ENCODE measurements at regions not wholly inside any gene's neighbourhood (a gene's known extent, or its start where the extent isn't known, plus 50 kb on each side); places are given as distances from the start of the nearest gene placed in this dataset.

GRCh38 chr5:115469904-115470516 is 74.6 kb downstream of the FEM1C start:
- no peak for TF ChIP-seq CTCF (IDR thresholded peaks at IDR 0.05; ENCODE audit: insufficient read depth, low read length)
- DNase-seq (ENCODE audit: low read depth), result no peak
- no peak overlapping the region for H3K4me3 ChIP-seq (ENCODE audit: low read depth, low read length)

- no peak for TF ChIP-seq CTCF (IDR thresholded peaks at IDR 0.05; ENCODE audit: insufficient read depth, low read length)
- H3K4me3 ChIP-seq (ENCODE audit: low read depth, low read length), result no peak overlapping the region
- no peak for DNase-seq (ENCODE audit: low read depth)
Measured at GRCh38 chr5:115467628-115468027, 76.9 kb downstream of the FEM1C start.

- H3K4me3 ChIP-seq (ENCODE audit: low read depth, low read length), result no peak overlapping the region
- peak; percentile 30 for DNase-seq (ENCODE audit: low read depth)
- TF ChIP-seq CTCF (IDR thresholded peaks at IDR 0.05; ENCODE audit: insufficient read depth, low read length), result no peak
Measured at GRCh38 chr5:115465431-115465830, 79.1 kb downstream of the FEM1C start.

- no peak for TF ChIP-seq CTCF (IDR thresholded peaks at IDR 0.05; ENCODE audit: insufficient read depth, low read length)
- H3K4me3 ChIP-seq (ENCODE audit: low read depth, low read length), result no peak overlapping the region
- peak; percentile 66 for DNase-seq (ENCODE audit: low read depth)
Measured at GRCh38 chr5:115463983-115464382, 80.6 kb downstream of the FEM1C start.

GRCh38 chr5:115461506-115462290 is 82.9 kb downstream of the FEM1C start:
- no peak for TF ChIP-seq CTCF (IDR thresholded peaks at IDR 0.05; ENCODE audit: insufficient read depth, low read length)
- peak; percentile 76 for DNase-seq (ENCODE audit: low read depth)
- H3K4me3 ChIP-seq (ENCODE audit: low read depth, low read length), result no peak overlapping the region

- TF ChIP-seq CTCF (IDR thresholded peaks at IDR 0.05; ENCODE audit: insufficient read depth, low read length), result no peak
- DNase-seq (ENCODE audit: low read depth), result peak; percentile 39
Measured at GRCh38 chr5:115461093-115461492, 83.5 kb downstream of the FEM1C start.

More at GRCh38 chr5:115461093-115461492, 83.5 kb downstream of the FEM1C start:
- no peak overlapping the region for H3K4me3 ChIP-seq (ENCODE audit: low read depth, low read length)

Data from fibroblast of the aortic adventitia (primary cell).